WTC11 (cell line): ENCODE measurements at regions not wholly inside any gene's neighbourhood (a gene's known extent, or its start where the extent isn't known, plus 50 kb on each side); places are given as distances from the start of the nearest gene placed in this dataset.

Experiments used
- ATAC-seq: fragments of 200-7000 bp; cut with Tn5 transposase; 2 replicates; pipeline ENCODE4 v1.10.0; 2021; ENCODE audit warnings: mild to moderate bottlenecking, moderate library complexity
- CTCF ChIA-PET: fragments of 300-600 bp; sonication (Branson Sonifier 250); formaldehyde crosslinking; loops from one replicate; lab custom pipeline; 2021; ENCODE audit warnings: antibody characterized with exemption; lab: Charles Lee
- POLR2A ChIA-PET: fragments of 350-600 bp; sonication (Branson Sonifier 250); formaldehyde crosslinking; loops from one replicate; lab custom pipeline; 2021; ENCODE audit warnings: antibody characterized with exemption; lab: Charles Lee
- DNase-seq: peaks from one replicate; pipeline ENCODE4 v3.0.0; 2021; ENCODE audit warnings: low spot score
- H3K27ac Mint-ChIP-seq: 2 replicates; pipeline ENCODE4 v1.8.0; 2021; ENCODE audit warnings: mixed read lengths
- H3K27me3 Mint-ChIP-seq: 2 replicates; pipeline ENCODE4 v1.8.0; 2021; ENCODE audit warnings: low read depth, mild to moderate bottlenecking, moderate library complexity, mixed read lengths
- H3K36me3 Mint-ChIP-seq: 2 replicates; pipeline ENCODE4 v1.8.0; 2021; ENCODE audit warnings: mixed read lengths
- H3K4me1 Mint-ChIP-seq: 2 replicates; pipeline ENCODE4 v1.8.0; 2022; ENCODE audit warnings: mixed read lengths
- H3K4me3 Mint-ChIP-seq: 2 replicates; pipeline ENCODE4 v1.8.0; 2021; ENCODE audit warnings: mild to moderate bottlenecking, moderate library complexity, mixed read lengths
- H3K9me3 Mint-ChIP-seq: 2 replicates; pipeline ENCODE4 v1.8.0; 2021; ENCODE audit warnings: mixed read lengths
- ATF2 ChIP-seq: sonication (generic); formaldehyde crosslinking; IDR thresholded peaks from 2 replicates; pipeline ENCODE4 v1.8.1; 2022; ENCODE audit warnings: low read depth, missing genetic modification reagents, borderline replicate concordance
- ESRRA ChIP-seq: sonication (generic); formaldehyde crosslinking; IDR thresholded peaks from 2 replicates; pipeline ENCODE4 v1.8.1; 2022; ENCODE audit warnings: mild to moderate bottlenecking, missing genetic modification reagents, borderline replicate concordance
- FOXJ3 ChIP-seq: sonication (generic); formaldehyde crosslinking; IDR thresholded peaks from 2 replicates; pipeline ENCODE4 v1.9.0; 2021; ENCODE audit warnings: missing genetic modification reagents, mild to moderate bottlenecking, borderline replicate concordance
- FOXK1 ChIP-seq: sonication (generic); formaldehyde crosslinking; IDR thresholded peaks from 2 replicates; pipeline ENCODE4 v1.8.0; 2022; ENCODE audit warnings: mild to moderate bottlenecking, moderate library complexity, missing genetic modification reagents
- FOXP4 ChIP-seq: sonication (generic); formaldehyde crosslinking; IDR thresholded peaks from 2 replicates; pipeline ENCODE4 v1.8.0; 2022; ENCODE audit warnings: mild to moderate bottlenecking, missing genetic modification reagents
- GABPB1 ChIP-seq: sonication (generic); formaldehyde crosslinking; IDR thresholded peaks from 2 replicates; pipeline ENCODE4 v1.8.1; 2023; ENCODE audit warnings: mild to moderate bottlenecking, missing genetic modification reagents
- GTF2I ChIP-seq: fragments of 250-450 bp; sonication (Bioruptor Pico); conservative IDR thresholded peaks from 2 replicates; pipeline ENCODE4 v1.4.0; 2021; ENCODE audit warnings: mild to moderate bottlenecking
- IRF1 ChIP-seq: sonication (generic); formaldehyde crosslinking; IDR thresholded peaks from 2 replicates; pipeline ENCODE4 v1.8.0; 2023; ENCODE audit warnings: missing genetic modification reagents
- JAZF1 ChIP-seq: fragments of 250-450 bp; sonication (Bioruptor Pico); IDR thresholded peaks from 2 replicates; pipeline ENCODE4 v1.9.0; 2021; ENCODE audit warnings: moderate library complexity, mild to moderate bottlenecking, inconsistent platforms
- MAX ChIP-seq: sonication (generic); formaldehyde crosslinking; IDR thresholded peaks from 2 replicates; pipeline ENCODE4 v1.8.0; 2022; ENCODE audit warnings: mild to moderate bottlenecking, missing genetic modification reagents
- MYBL2 ChIP-seq: sonication (generic); formaldehyde crosslinking; IDR thresholded peaks from 2 replicates; pipeline ENCODE4 v1.8.1; 2023; ENCODE audit warnings: mild to moderate bottlenecking, moderate library complexity, missing genetic modification reagents
- NR1H2 ChIP-seq: sonication (generic); formaldehyde crosslinking; IDR thresholded peaks from 2 replicates; pipeline ENCODE4 v1.9.0; 2021; ENCODE audit warnings: mild to moderate bottlenecking, moderate library complexity, missing genetic modification reagents
- TCF7 ChIP-seq: sonication (generic); formaldehyde crosslinking; IDR thresholded peaks from 2 replicates; pipeline ENCODE4 v1.8.0; 2022; ENCODE audit warnings: mild to moderate bottlenecking, low read depth, missing genetic modification reagents, moderate library complexity
- ZBTB43 ChIP-seq: sonication (generic); formaldehyde crosslinking; IDR thresholded peaks from 2 replicates; pipeline ENCODE4 v1.8.1; 2023; ENCODE audit warnings: mild to moderate bottlenecking, missing genetic modification reagents
- ZNF423 ChIP-seq: fragments of 250-450 bp; sonication (Bioruptor Pico); IDR thresholded peaks from 2 replicates; pipeline ENCODE4 v2.1.2; 2022; ENCODE audit warnings: mild to moderate bottlenecking, moderate library complexity

GRCh38 chr14:44829021-44829420 lies 132.7 kb downstream of the KLHL28 start (continued):
- TF ChIP-seq TCF7 (CRISPR knock-in tag) = no peak
- TF ChIP-seq ESRRA (CRISPR knock-in tag) = no peak
- TF ChIP-seq GABPB1 (CRISPR knock-in tag) = no peak
- no peak for TF ChIP-seq MYBL2 (CRISPR knock-in tag)
- no peak for TF ChIP-seq JAZF1 (CRISPR knock-in tag)
- no peak for TF ChIP-seq GTF2I
- no peak for TF ChIP-seq FOXJ3 (CRISPR knock-in tag)
- no peak for TF ChIP-seq FOXK1 (CRISPR knock-in tag)
- TF ChIP-seq IRF1 = no peak

- no peaks in the 10 kb centered on the region for H3K27me3 Mint-ChIP-seq
- H3K4me3 Mint-ChIP-seq = no peak overlapping the region
- TF ChIP-seq ZBTB43 (no peak), NR1H2 (CRISPR knock-in tag) (no peak), ATF2 (CRISPR knock-in tag) (no peak)
- ATAC-seq (no peak), DNase-seq (no peak)
- H3K27ac Mint-ChIP-seq = no peak overlapping the region
- H3K36me3 Mint-ChIP-seq = no peaks in the 10 kb centered on the region
- no peaks in the 10 kb centered on the region for H3K4me1 Mint-ChIP-seq
- ChIA-PET POLR2A (no interaction called here), CTCF (no interaction called here)
- peaks cover 10% of the 10 kb centered on the region for H3K9me3 Mint-ChIP-seq
Observed at GRCh38 chr14:44828023-44828422, 133.7 kb downstream of the KLHL28 start.

GRCh38 chr14:44820230-44820964 lies 141.3 kb downstream of the KLHL28 start:
- ChIA-PET CTCF (interaction anchor here (2.6 kb wide), 1 partner anchor 26 kb away, joined by 10 read pairs; no protein-coding TSS in a partner anchor), POLR2A (interaction anchor here (0.5 kb wide), 1 partner anchor 604 kb away, joined by 3 read pairs; no protein-coding TSS in a partner anchor)
- no peak overlapping the region for H3K4me3 Mint-ChIP-seq
- DNase-seq (peak; percentile 59), ATAC-seq (peak; percentile 88)
- TF ChIP-seq ZNF423 (CRISPR knock-in tag) = no peak; the same call in 1 of the 2 replicates
- no peaks in the 10 kb centered on the region for H3K27me3 Mint-ChIP-seq
- H3K4me1 Mint-ChIP-seq = peaks cover 7% of the 10 kb centered on the region
- H3K27ac Mint-ChIP-seq = peak overlapping the region; percentile 57; the same call in 1 of the 2 replicates
- H3K36me3 Mint-ChIP-seq = no peaks in the 10 kb centered on the region
- H3K9me3 Mint-ChIP-seq = peaks cover 13% of the 10 kb centered on the region

- ChIA-PET CTCF (no interaction called here), POLR2A (no interaction called here)
- H3K36me3 Mint-ChIP-seq = no peaks in the 10 kb centered on the region
- H3K27me3 Mint-ChIP-seq = no peaks in the 10 kb centered on the region
- H3K9me3 Mint-ChIP-seq = no peaks in the 10 kb centered on the region
- peaks cover 3% of the 10 kb centered on the region; the same call in 1 of the 2 replicates for H3K4me1 Mint-ChIP-seq
- TF ChIP-seq MAX = no peak
- H3K4me3 Mint-ChIP-seq = no peak overlapping the region
- H3K27ac Mint-ChIP-seq = no peak overlapping the region
- no peak for ATAC-seq
- DNase-seq = no peak
Observed at GRCh38 chr14:44814196-44814595, 147.6 kb downstream of the KLHL28 start.

GRCh38 chr14:44812672-44813071 lies 149.1 kb downstream of the KLHL28 start:
- TF ChIP-seq IRF1 (no peak), FOXP4 (CRISPR knock-in tag) (no peak)
- peak; percentile 69 for ATAC-seq
- H3K27ac Mint-ChIP-seq = no peak overlapping the region

More at GRCh38 chr14:44812672-44813071, 149.1 kb downstream of the KLHL28 start:
- Mint-ChIP-seq H3K36me3 (no peaks in the 10 kb centered on the region), H3K9me3 (no peaks in the 10 kb centered on the region), H3K4me1 (peaks cover 3% of the 10 kb centered on the region; the same call in 1 of the 2 replicates), H3K27me3 (no peaks in the 10 kb centered on the region), H3K4me3 (no peak overlapping the region)
- POLR2A ChIA-PET = no interaction called here
- DNase-seq = peak; percentile 11
- CTCF ChIA-PET = no interaction called here
